ENCODE measurements at regions not wholly inside any gene's neighbourhood (a gene's known extent, or its start where the extent isn't known, plus 50 kb on each side); places are given as distances from the start of the nearest gene placed in this dataset.

DNA sequence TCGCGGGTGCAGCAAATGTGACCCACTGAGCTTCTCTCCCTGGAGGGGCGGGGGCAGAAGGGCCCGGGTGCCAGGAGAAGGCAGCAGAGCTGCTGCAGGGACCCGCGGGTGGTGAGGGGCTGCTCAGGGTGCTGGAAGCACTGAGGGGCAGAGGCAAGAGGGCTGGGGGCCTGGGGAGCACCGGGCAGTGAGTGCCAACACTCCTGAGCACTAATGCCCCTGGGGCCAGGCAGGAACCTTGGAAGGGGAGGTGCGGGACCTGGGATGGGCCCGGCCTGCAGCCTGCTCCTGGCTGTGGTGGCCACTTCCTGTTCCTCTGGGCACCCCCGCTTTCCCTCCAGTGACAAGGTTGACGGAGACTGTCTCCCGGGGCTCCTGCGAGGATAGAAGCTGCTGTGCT, 66.5 kb upstream of the ADRA2C start:
- TF ChIP-seq, protein P1, sequence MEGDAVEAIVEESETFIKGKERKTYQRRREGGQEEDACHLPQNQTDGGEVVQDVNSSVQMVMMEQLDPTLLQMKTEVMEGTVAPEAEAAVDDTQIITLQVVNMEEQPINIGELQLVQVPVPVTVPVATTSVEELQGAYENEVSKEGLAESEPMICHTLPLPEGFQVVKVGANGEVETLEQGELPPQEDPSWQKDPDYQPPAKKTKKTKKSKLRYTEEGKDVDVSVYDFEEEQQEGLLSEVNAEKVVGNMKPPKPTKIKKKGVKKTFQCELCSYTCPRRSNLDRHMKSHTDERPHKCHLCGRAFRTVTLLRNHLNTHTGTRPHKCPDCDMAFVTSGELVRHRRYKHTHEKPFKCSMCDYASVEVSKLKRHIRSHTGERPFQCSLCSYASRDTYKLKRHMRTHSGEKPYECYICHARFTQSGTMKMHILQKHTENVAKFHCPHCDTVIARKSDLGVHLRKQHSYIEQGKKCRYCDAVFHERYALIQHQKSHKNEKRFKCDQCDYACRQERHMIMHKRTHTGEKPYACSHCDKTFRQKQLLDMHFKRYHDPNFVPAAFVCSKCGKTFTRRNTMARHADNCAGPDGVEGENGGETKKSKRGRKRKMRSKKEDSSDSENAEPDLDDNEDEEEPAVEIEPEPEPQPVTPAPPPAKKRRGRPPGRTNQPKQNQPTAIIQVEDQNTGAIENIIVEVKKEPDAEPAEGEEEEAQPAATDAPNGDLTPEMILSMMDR (conservative IDR thresholded peaks at IDR 0.05) = no peak
- no peak for TF ChIP-seq ZFX (IDR thresholded peaks at IDR 0.05)

All from C4-2B (cell line).